GM23338 (cell line): ENCODE measurements at regions not wholly inside any gene's neighbourhood (a gene's known extent, or its start where the extent isn't known, plus 50 kb on each side); places are given as distances from the start of the nearest gene placed in this dataset.

Experiments used
- ATAC-seq: fragments of 200-7000 bp; cut with Tn5 transposase; 3 replicates; pipeline ENCODE4 v1.9.1; 2020
- DNase-seq: peaks from one replicate; pipeline ENCODE4 v3.0.0-alpha.2; 2015; ENCODE audit warnings: low spot score
- H2AFZ ChIP-seq: fragments of 200-600 bp; sonication (generic); 2 replicates; pipeline ENCODE4 v1.8.0; 2016; ENCODE audit warnings: antibody characterized with exemption, mild to moderate bottlenecking, moderate library complexity
- H3F3A ChIP-seq: fragments of 200-600 bp; sonication (generic); replicated peaks from 2 replicates; pipeline ENCODE4 v1.8.0; 2017; ENCODE audit warnings: antibody characterized with exemption, mixed run types, low read depth
- H3K27ac ChIP-seq: fragments of 200-600 bp; sonication (generic); 2 replicates; pipeline ENCODE4 v1.6.1; 2016; ENCODE audit warnings: low read depth
- H3K27me3 ChIP-seq: fragments of 200-600 bp; sonication (generic); 2 replicates; pipeline ENCODE4 v1.8.0; 2016; ENCODE audit warnings: mild to moderate bottlenecking, mixed run types, moderate library complexity; ENCODE audit not compliant: insufficient read depth
- H3K36me3 ChIP-seq: fragments of 200-600 bp; sonication (generic); 2 replicates; pipeline ENCODE4 v1.8.0; 2016; ENCODE audit warnings: mild to moderate bottlenecking; ENCODE audit not compliant: insufficient read depth
- H3K4me1 ChIP-seq: fragments of 200-600 bp; sonication (generic); 2 replicates; pipeline ENCODE4 v1.8.0; 2016; ENCODE audit warnings: mild to moderate bottlenecking, moderate library complexity; ENCODE audit not compliant: insufficient read depth
- H3K4me2 ChIP-seq: fragments of 200-600 bp; sonication (generic); 2 replicates; pipeline ENCODE4 v1.7.1; 2017; ENCODE audit warnings: mixed run types
- H3K4me3 ChIP-seq: fragments of 200-600 bp; sonication (generic); 2 replicates; pipeline ENCODE4 v1.6.1; 2016; ENCODE audit warnings: mixed run types
- H3K79me2 ChIP-seq: fragments of 200-600 bp; sonication (generic); replicated peaks from 2 replicates; pipeline ENCODE4 v1.8.0; 2017; ENCODE audit warnings: mild to moderate bottlenecking; ENCODE audit not compliant: insufficient read depth
- H3K9me2 ChIP-seq: fragments of 200-600 bp; sonication (generic); 2 replicates; pipeline ENCODE4 v1.8.0; 2017; ENCODE audit not compliant: insufficient read depth
- H4K20me1 ChIP-seq: fragments of 200-600 bp; sonication (generic); replicated peaks from 2 replicates; pipeline ENCODE4 v1.8.0; 2017; ENCODE audit warnings: mild to moderate bottlenecking; ENCODE audit not compliant: insufficient read depth
- H3K27ac Mint-ChIP-seq: 2 replicates; pipeline ENCODE4 v1.8.0; 2020; ENCODE audit warnings: inconsistent platforms, mild to moderate bottlenecking, moderate library complexity, mixed read lengths
- H3K27me3 Mint-ChIP-seq: 3 replicates; pipeline ENCODE4 v1.8.0; 2022; ENCODE audit warnings: low read depth, mild to moderate bottlenecking, moderate library complexity, mixed read lengths, inconsistent platforms; ENCODE audit not compliant: insufficient read depth, poor library complexity
- H3K36me3 Mint-ChIP-seq: 3 replicates; pipeline ENCODE4 v1.8.0; 2021; ENCODE audit warnings: low read depth, mild to moderate bottlenecking, inconsistent platforms, moderate library complexity, mixed read lengths
- H3K4me1 Mint-ChIP-seq: 3 replicates; pipeline ENCODE4 v1.8.0; 2020; ENCODE audit warnings: mild to moderate bottlenecking, inconsistent platforms, mixed read lengths
- H3K4me3 Mint-ChIP-seq: 3 replicates; pipeline ENCODE4 v1.8.0; 2021; ENCODE audit warnings: moderate library complexity, mild to moderate bottlenecking, inconsistent platforms, mixed read lengths
- H3K9me3 Mint-ChIP-seq: 3 replicates; pipeline ENCODE4 v1.8.0; 2020; ENCODE audit warnings: moderate library complexity, mild to moderate bottlenecking, inconsistent platforms, mixed read lengths
- ETS1 ChIP-seq: IDR thresholded peaks from 2 replicates; pipeline ENCODE4 v1.6.1; 2016; ENCODE audit warnings: antibody characterized with exemption
- EZH2phosphoT487 ChIP-seq: fragments of 200-600 bp; sonication (generic); IDR thresholded peaks from one replicate; pipeline ENCODE4 v1.8.1; 2018; ENCODE audit warnings: antibody characterized with exemption; ENCODE audit not compliant: unreplicated experiment
- JUNB ChIP-seq: IDR thresholded peaks from one replicate; pipeline ENCODE4 v1.6.1; 2016; ENCODE audit warnings: antibody characterized with exemption; ENCODE audit not compliant: unreplicated experiment
- NANOG ChIP-seq: IDR thresholded peaks from 2 replicates; pipeline ENCODE4 v1.6.1; 2016; ENCODE audit warnings: antibody characterized with exemption, borderline replicate concordance
- POLR2AphosphoS5 ChIP-seq: IDR thresholded peaks from 2 replicates; pipeline ENCODE4 v1.6.1; 2016; ENCODE audit warnings: antibody characterized with exemption, low read depth
- ZNF462 ChIP-seq: fragments of 250-450 bp; sonication (Bioruptor Pico); IDR thresholded peaks from 2 replicates; pipeline ENCODE4 v1.5.0; 2020; ENCODE audit warnings: mild to moderate bottlenecking, moderate library complexity

GRCh38 chr15:38671006-38671387, 106.4 kb upstream of the RASGRP1 start:
- H3K4me1 ChIP-seq: 0 out of 2 replicates have a peak, but pooled peaks cover 6% of the 10 kb centered on the region
- H3F3A ChIP-seq: no peaks in the 10 kb centered on the region
- Mint-ChIP-seq H3K4me1 (peaks cover 6% of the 10 kb centered on the region), H3K4me3 (no peak overlapping the region), H3K27me3 (no peaks in the 10 kb centered on the region), H3K36me3 (no peaks in the 10 kb centered on the region), H3K9me3 (no peaks in the 10 kb centered on the region), H3K27ac (no peak overlapping the region)
- no peak overlapping the region for H2AFZ ChIP-seq
- no peaks in the 10 kb centered on the region for H4K20me1 ChIP-seq
- no peaks in the 10 kb centered on the region for H3K27me3 ChIP-seq
- TF ChIP-seq EZH2phosphoT487 (no peak), NANOG (no peak), ZNF462 (CRISPR knock-in tag) (no peak), POLR2AphosphoS5 (no peak), ETS1 (no peak), JUNB (no peak)
- no peaks in the 10 kb centered on the region for H3K36me3 ChIP-seq
- H3K9me2 ChIP-seq: peaks cover 7% of the 10 kb centered on the region; the same call in 1 of the 2 replicates
- H3K27ac ChIP-seq: no peak overlapping the region
- ATAC-seq (no peak), DNase-seq (no peak)
- no peak overlapping the region for H3K4me3 ChIP-seq
- H3K4me2 ChIP-seq: no peak overlapping the region
- no peaks in the 10 kb centered on the region for H3K79me2 ChIP-seq
